GM18519 (cell line): ENCODE measurements at regions not wholly inside any gene's neighbourhood (a gene's known extent, or its start where the extent isn't known, plus 50 kb on each side); places are given as distances from the start of the nearest gene placed in this dataset.

Experiments
- ATAC-seq: cut with Tn5 transposase; IDR thresholded peaks from one replicate; pipeline ENCODE4 v1.9.1; 2021; ENCODE audit warnings: mild to moderate bottlenecking, moderate library complexity; ENCODE audit not compliant: unreplicated experiment, low FRiP score

- no peak for ATAC-seq
Measured at GRCh38 chr3:107284612-107285011, 92.6 kb upstream of the CCDC54 start.

GRCh38 chr3:107285197-107285596, 92.0 kb upstream of the CCDC54 start:
- no peak for ATAC-seq

DNA sequence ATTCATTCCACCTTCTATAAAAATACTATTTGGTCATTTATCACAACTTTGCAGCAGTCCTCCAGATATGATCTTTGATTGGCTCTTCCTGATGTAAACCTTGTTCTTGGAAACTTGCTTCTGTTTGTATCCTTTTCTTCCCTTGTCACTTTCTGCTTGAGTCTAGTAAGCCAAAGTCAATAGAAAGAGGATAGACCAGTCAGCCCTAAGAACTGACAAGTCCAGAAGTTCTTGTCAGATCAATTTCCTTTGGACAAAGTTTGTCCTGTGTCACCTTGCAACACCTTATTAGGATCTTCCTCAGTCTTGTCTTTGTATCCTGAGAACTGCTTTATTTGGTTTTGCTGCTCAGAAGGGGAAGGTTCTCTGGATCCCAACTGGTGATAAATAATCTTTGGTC, 87.9 kb upstream of the CCDC54 start:
- no peak for ATAC-seq

- ATAC-seq, result no peak
Measured at GRCh38 chr3:107294117-107294516, 83.1 kb upstream of the CCDC54 start.

DNA sequence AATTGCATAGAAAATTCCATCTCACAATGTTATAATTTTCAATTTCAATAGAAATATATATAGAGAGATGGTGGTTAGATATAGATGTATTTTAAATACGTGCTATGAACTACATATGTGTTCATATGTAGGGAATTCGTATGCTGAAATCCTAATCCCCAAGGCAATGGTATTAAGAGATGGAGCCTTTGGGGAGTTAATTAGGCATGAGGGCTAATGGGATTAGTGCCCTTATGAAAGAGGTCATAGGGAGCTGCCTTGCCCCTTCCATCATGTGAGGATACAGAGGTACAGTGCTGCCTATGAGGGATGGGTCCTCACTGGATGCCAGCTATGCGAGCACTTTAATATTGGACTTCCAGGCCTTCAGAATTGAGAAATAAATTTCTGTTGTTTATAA, 79.6 kb upstream of the CCDC54 start:
- ATAC-seq, result no peak

GRCh38 chr3:107307205-107307604, 70.0 kb upstream of the CCDC54 start:
- no peak for ATAC-seq

GRCh38 chr3:107308716-107309115, 68.5 kb upstream of the CCDC54 start:
- no peak for ATAC-seq

DNA sequence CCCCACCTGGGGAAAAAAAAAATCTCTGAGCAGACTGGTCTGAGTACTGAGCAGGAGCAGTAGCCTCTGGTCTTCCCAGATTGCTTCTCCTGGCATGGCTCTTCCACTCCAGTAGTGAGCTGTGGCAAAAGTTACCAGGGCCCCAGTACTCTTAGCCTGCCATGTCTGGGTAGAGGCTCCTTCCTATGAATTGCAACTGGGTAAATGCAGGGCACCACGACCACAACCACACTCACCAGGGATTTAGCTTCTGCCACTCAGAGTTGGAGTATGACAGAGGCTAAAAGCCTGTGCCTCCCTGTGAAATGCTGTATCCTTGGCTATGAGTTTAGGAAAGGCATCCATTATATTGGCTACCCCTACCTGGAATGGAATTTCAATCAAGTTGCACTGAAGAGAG, 67.9 kb upstream of the CCDC54 start:
- no peak for ATAC-seq

GRCh38 chr3:107313711-107314110, 63.5 kb upstream of the CCDC54 start:
- no peak for ATAC-seq

GRCh38 chr3:107315141-107315540, 62.1 kb upstream of the CCDC54 start:
- ATAC-seq, result no peak

- peak; percentile 78 for ATAC-seq
Measured at GRCh38 chr3:107323723-107324122, 53.5 kb upstream of the CCDC54 start.

- ATAC-seq, result no peak
Measured at GRCh38 chr3:107325446-107325845, 51.8 kb upstream of the CCDC54 start.
